IMR-90 (cell line): ENCODE measurements at regions not wholly inside any gene's neighbourhood (a gene's known extent, or its start where the extent isn't known, plus 50 kb on each side); places are given as distances from the start of the nearest gene placed in this dataset.

Experiments
- ATAC-seq: fragments of 200-7000 bp; cut with Tn5 transposase; 2 replicates; pipeline ENCODE4 v1.9.1; 2020; ENCODE audit warnings: low read depth, mild to moderate bottlenecking, moderate library complexity
- BruUV-seq: library from RNA; stranded (reverse); fragments of 400-500 nt; replicated peaks from 2 replicates; lab custom pipeline; 2021; lab: Mats Ljungman, UMichigan
- CTCF ChIA-PET: fragments of 300-600 bp; formaldehyde crosslinking; extraction: SDS; loops from one replicate; lab custom pipeline; 2021; ENCODE audit warnings: antibody characterized with exemption; lab: Yijun Ruan, JAX
- POLR2A ChIA-PET: fragments of 300-600 bp; sonication (Branson Sonifier 250); formaldehyde crosslinking; loops from one replicate; lab custom pipeline; 2022; ENCODE audit warnings: antibody characterized with exemption; ENCODE audit not compliant: unreplicated experiment; lab: Charles Lee
- DNase-seq: peaks from one replicate; pipeline ENCODE4 v3.0.0; 2013
- H2AFZ ChIP-seq: replicated peaks from 2 replicates; pipeline ENCODE3; 2013; ENCODE audit warnings: low read length, mild to moderate bottlenecking; ENCODE audit not compliant: poor library complexity
- H2AK5ac ChIP-seq: 2 replicates; pipeline ENCODE4 v1.6.1; 2013; ENCODE audit warnings: low read depth, low read length, inconsistent platforms
- H2AK9ac ChIP-seq: replicated peaks from 2 replicates; pipeline ENCODE3; 2013; ENCODE audit warnings: mild to moderate bottlenecking, low read depth, low read length, moderate library complexity; ENCODE audit not compliant: poor library complexity
- H2BK120ac ChIP-seq: 2 replicates; pipeline ENCODE4 v1.6.1; 2013; ENCODE audit warnings: low read depth, low read length, inconsistent platforms
- H2BK15ac ChIP-seq: 3 replicates; pipeline ENCODE4 v1.6.1; 2013; ENCODE audit warnings: low read depth, low read length, inconsistent platforms
- H2BK20ac ChIP-seq: 2 replicates; pipeline ENCODE4 v1.6.1; 2013; ENCODE audit warnings: low read depth, mild to moderate bottlenecking, inconsistent platforms, low read length, moderate library complexity
- H2BK5ac ChIP-seq: 2 replicates; pipeline ENCODE4 v1.6.1; 2013; ENCODE audit warnings: mild to moderate bottlenecking, low read depth, low read length, inconsistent platforms; ENCODE audit not compliant: poor library complexity, severe bottlenecking
- H3K14ac ChIP-seq: replicated peaks from 2 replicates; pipeline ENCODE4 v1.6.1; 2013; ENCODE audit warnings: low read depth, low read length, inconsistent platforms
- H3K18ac ChIP-seq: 2 replicates; pipeline ENCODE4 v1.6.1; 2013; ENCODE audit warnings: low read depth, low read length, control low read depth
- H3K23ac ChIP-seq: 2 replicates; pipeline ENCODE4 v1.6.1; 2013; ENCODE audit warnings: low read depth, low read length, inconsistent platforms
- H3K27ac ChIP-seq: 2 replicates; pipeline ENCODE4 v1.5.1; 2013; ENCODE audit warnings: mild to moderate bottlenecking, control low read depth, low read length; ENCODE audit not compliant: insufficient read depth
- H3K27me3 ChIP-seq: 2 replicates; pipeline ENCODE4 v1.6.1; 2013; ENCODE audit warnings: low read length; ENCODE audit not compliant: control insufficient read depth, insufficient read depth
- H3K36me3 ChIP-seq: 2 replicates; pipeline ENCODE4 v1.6.1; 2013; ENCODE audit warnings: low read length, mixed read lengths; ENCODE audit not compliant: control insufficient read depth, insufficient read depth
- H3K4ac ChIP-seq: 2 replicates; pipeline ENCODE4 v1.6.1; 2013; ENCODE audit warnings: low read depth, low read length, inconsistent platforms
- H3K4me1 ChIP-seq: 2 replicates; pipeline ENCODE4 v1.6.1; 2013; ENCODE audit warnings: low read length, mixed read lengths; ENCODE audit not compliant: control insufficient read depth, insufficient read depth
- H3K4me2 ChIP-seq: 2 replicates; pipeline ENCODE4 v1.6.1; 2013; ENCODE audit warnings: low read depth, mild to moderate bottlenecking, control low read depth, low read length, moderate library complexity
- H3K4me3 ChIP-seq: 2 replicates; pipeline ENCODE4 v1.5.1; 2013; ENCODE audit warnings: low read depth, mild to moderate bottlenecking, control low read depth, low read length, moderate library complexity; ENCODE audit not compliant: insufficient read depth
- H3K56ac ChIP-seq: 2 replicates; pipeline ENCODE4 v1.6.1; 2013; ENCODE audit warnings: low read length, inconsistent platforms; ENCODE audit not compliant: insufficient read depth; ENCODE audit errors: extremely low read depth
- H3K79me1 ChIP-seq, 2 experiments: 2 replicates each; pipeline ENCODE4 v1.6.1; 2013; ENCODE audit warnings: low read length in 2 of 2, inconsistent platforms in 1 of 2, low read depth in 1 of 2
- H3K9ac ChIP-seq: 2 replicates; pipeline ENCODE4 v1.6.1; 2013; ENCODE audit warnings: low read depth, low read length, control low read depth
- H3K9me1 ChIP-seq: 2 replicates; pipeline ENCODE4 v1.6.1; 2013; ENCODE audit warnings: low read length, inconsistent platforms; ENCODE audit not compliant: insufficient read depth
- H3K9me3 ChIP-seq: 2 replicates; pipeline ENCODE4 v1.6.1; 2013; ENCODE audit warnings: low read length; ENCODE audit not compliant: control insufficient read depth, insufficient read depth
- H4K20me1 ChIP-seq: 2 replicates; pipeline ENCODE4 v1.6.1; 2013; ENCODE audit warnings: low read length, inconsistent platforms; ENCODE audit not compliant: insufficient read depth
- H4K5ac ChIP-seq: 2 replicates; pipeline ENCODE4 v1.6.1; 2013; ENCODE audit warnings: mild to moderate bottlenecking, low read depth, low read length, control low read depth
- H4K8ac ChIP-seq, 2 experiments: 2 replicates each; pipeline ENCODE4 v1.6.1; 2013; ENCODE audit warnings: low read depth in 2 of 2, low read length in 2 of 2, control low read depth in 1 of 2, inconsistent platforms in 1 of 2
- H4K91ac ChIP-seq: 2 replicates; pipeline ENCODE4 v1.6.1; 2013; ENCODE audit warnings: low read depth, low read length, inconsistent platforms; ENCODE audit not compliant: insufficient read depth
- MAZ ChIP-seq: IDR thresholded peaks from 2 replicates; pipeline ENCODE4 v1.6.1; 2012; ENCODE audit warnings: low read depth, mild to moderate bottlenecking, low read length, improper control_type of control experiment, moderate library complexity, borderline replicate concordance
- RFX5 ChIP-seq: IDR thresholded peaks from 2 replicates; pipeline ENCODE4 v1.8.0; 2012; ENCODE audit warnings: low read depth, mild to moderate bottlenecking, low read length, moderate library complexity
- SMC3 ChIP-seq: fragments of 150-350 bp; IDR thresholded peaks from 2 replicates; pipeline ENCODE4 v1.6.1; 2016; ENCODE audit warnings: low read depth, mild to moderate bottlenecking, antibody characterized with exemption, low read length, moderate library complexity
- WGBS, 2 experiments: methylation state at CpG; one replicate each; pipeline versions ENCODE4 v1.1.5 to v1.1.7; 2013; ENCODE audit warnings: missing lambda C conversion rate in 2 of 2; ENCODE audit not compliant: insufficient read length in 1 of 2; ENCODE audit errors: extremely low coverage in 2 of 2; 5-methylcytosine and 5-hydroxymethylcytosine counted together
- dilution Hi-C: fragments of 300-500 bp; cut with HindIII; formaldehyde crosslinking; loops from one replicate; pipeline ENCODE4 v1.14.3; 2018; ENCODE audit warnings: low sequenced_read_pairs; ENCODE audit not compliant: unreplicated experiment
- in situ Hi-C: fragments of 300-500 bp; cut with MboI; formaldehyde crosslinking; loops from 3 replicates; pipeline ENCODE4 v1.14.3; 2019; ENCODE audit warnings: low sequenced_read_pairs, inconsistent platforms, mixed read lengths
- intact Hi-C: fragments of 100-400 bp; cut with micrococcal nuclease; formaldehyde crosslinking; loops from 2 replicates; pipeline ENCODE4 v1.10.0; 2022
- TF ChIP-seq, protein P1 (sequence below): conservative IDR thresholded peaks from 2 replicates; pipeline ENCODE4 v1.5.1; 2012; ENCODE audit warnings: mild to moderate bottlenecking, low read depth, low read length, improper control_type of control experiment

DNA sequence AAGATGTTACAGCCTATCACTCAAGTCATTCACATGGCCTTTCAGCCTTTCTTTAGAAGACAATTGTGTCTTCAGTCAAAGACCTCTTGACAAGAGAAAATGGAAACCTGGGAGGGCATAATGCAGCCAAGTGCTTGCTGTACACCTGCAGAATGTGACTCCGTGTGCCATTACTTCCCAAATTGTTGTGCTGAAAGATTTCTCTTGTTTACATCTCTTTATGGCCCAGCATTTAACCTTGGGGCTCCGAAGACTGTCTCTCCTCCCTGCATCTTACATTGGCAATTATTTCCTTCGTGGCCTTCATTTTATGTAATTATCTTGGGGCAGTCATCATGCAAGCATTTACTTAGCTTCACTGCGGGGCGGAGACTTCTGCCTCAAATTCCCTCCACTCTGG, 287.0 kb downstream of the TCF7L2 start:
- no peak overlapping the region for H3K23ac ChIP-seq
- TF ChIP-seq RFX5 (no peak), MAZ (no peak), SMC3 (no peak)
- TF ChIP-seq, protein P1, sequence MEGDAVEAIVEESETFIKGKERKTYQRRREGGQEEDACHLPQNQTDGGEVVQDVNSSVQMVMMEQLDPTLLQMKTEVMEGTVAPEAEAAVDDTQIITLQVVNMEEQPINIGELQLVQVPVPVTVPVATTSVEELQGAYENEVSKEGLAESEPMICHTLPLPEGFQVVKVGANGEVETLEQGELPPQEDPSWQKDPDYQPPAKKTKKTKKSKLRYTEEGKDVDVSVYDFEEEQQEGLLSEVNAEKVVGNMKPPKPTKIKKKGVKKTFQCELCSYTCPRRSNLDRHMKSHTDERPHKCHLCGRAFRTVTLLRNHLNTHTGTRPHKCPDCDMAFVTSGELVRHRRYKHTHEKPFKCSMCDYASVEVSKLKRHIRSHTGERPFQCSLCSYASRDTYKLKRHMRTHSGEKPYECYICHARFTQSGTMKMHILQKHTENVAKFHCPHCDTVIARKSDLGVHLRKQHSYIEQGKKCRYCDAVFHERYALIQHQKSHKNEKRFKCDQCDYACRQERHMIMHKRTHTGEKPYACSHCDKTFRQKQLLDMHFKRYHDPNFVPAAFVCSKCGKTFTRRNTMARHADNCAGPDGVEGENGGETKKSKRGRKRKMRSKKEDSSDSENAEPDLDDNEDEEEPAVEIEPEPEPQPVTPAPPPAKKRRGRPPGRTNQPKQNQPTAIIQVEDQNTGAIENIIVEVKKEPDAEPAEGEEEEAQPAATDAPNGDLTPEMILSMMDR: no peak
- no peak for DNase-seq
- H3K9me3 ChIP-seq: no peaks in the 10 kb centered on the region
- no peak overlapping the region for H3K56ac ChIP-seq
- no peak overlapping the region for H3K4ac ChIP-seq
- H4K5ac ChIP-seq: no peak overlapping the region
- no peak overlapping the region for H2AFZ ChIP-seq
- ChIA-PET POLR2A (no interaction called here), CTCF (no interaction called here)
- H2AK5ac ChIP-seq: no peak overlapping the region
- H4K20me1 ChIP-seq: no peaks in the 10 kb centered on the region
- H2BK15ac ChIP-seq: no peak overlapping the region
- H2AK9ac ChIP-seq: no peak overlapping the region
- no peak overlapping the region for H2BK120ac ChIP-seq
- no peak overlapping the region for H4K8ac ChIP-seq
- H3K9ac ChIP-seq: no peak overlapping the region
- no peak overlapping the region for H2BK20ac ChIP-seq
- intact Hi-C loops: no loop called here
- H3K4me3 ChIP-seq: no peak overlapping the region
- no peak overlapping the region for H3K27ac ChIP-seq
- no TSS peak for BruUV-seq
- no peak overlapping the region for H3K18ac ChIP-seq
- peaks cover 21% of the 10 kb centered on the region for H3K27me3 ChIP-seq
- dilution Hi-C loops: no loop called here
- H3K9me1 ChIP-seq: no peaks in the 10 kb centered on the region
- no CpG with 5 or more reads among the region's 5 CpGs for WGBS, 2 experiments
- no peaks in the 10 kb centered on the region for H3K36me3 ChIP-seq
- H3K4me1 ChIP-seq: no peaks in the 10 kb centered on the region
- in situ Hi-C loops: no loop called here
- no peaks in the 10 kb centered on the region for H3K79me1 ChIP-seq
- H4K91ac ChIP-seq: no peak overlapping the region
- no peak for ATAC-seq
- H2BK5ac ChIP-seq: no peak overlapping the region
- no peak overlapping the region for H3K14ac ChIP-seq
- no peak overlapping the region for H3K4me2 ChIP-seq
